GM19193 (cell line): ENCODE measurements at regions not wholly inside any gene's neighbourhood (a gene's known extent, or its start where the extent isn't known, plus 50 kb on each side); places are given as distances from the start of the nearest gene placed in this dataset.

ENCODE experiments used
- POLR2A ChIP-seq: IDR thresholded peaks from 4 replicates; pipeline ENCODE4 v1.6.1; 2011; ENCODE audit not compliant: insufficient read depth, insufficient read length; ENCODE audit errors: extremely low read depth

- no peak for TF ChIP-seq POLR2A
Observed at GRCh38 chr5:164220522-164220921, 715.1 kb downstream of the MAT2B start.

- TF ChIP-seq POLR2A: no peak
Observed at GRCh38 chr5:164224236-164224635, 718.8 kb downstream of the MAT2B start.

GRCh38 chr5:164224772-164225171, 719.4 kb downstream of the MAT2B start:
- TF ChIP-seq POLR2A: no peak

- no peak for TF ChIP-seq POLR2A
Observed at GRCh38 chr5:164230341-164230740, 724.9 kb downstream of the MAT2B start.

- TF ChIP-seq POLR2A: no peak
Observed at GRCh38 chr5:164233791-164234190, 728.4 kb downstream of the MAT2B start.

GRCh38 chr5:164234321-164234720, 728.9 kb downstream of the MAT2B start:
- TF ChIP-seq POLR2A: no peak

- no peak for TF ChIP-seq POLR2A
Observed at GRCh38 chr5:164235300-164235891, 730.0 kb downstream of the MAT2B start.

- TF ChIP-seq POLR2A: no peak
Observed at GRCh38 chr5:164237486-164237885, 732.1 kb downstream of the MAT2B start.

GRCh38 chr5:164253764-164254163, 748.3 kb downstream of the MAT2B start:
- TF ChIP-seq POLR2A: no peak

- no peak for TF ChIP-seq POLR2A
Observed at GRCh38 chr5:164255598-164256213, 750.3 kb downstream of the MAT2B start.

GRCh38 chr5:164256351-164256750, 750.9 kb downstream of the MAT2B start:
- no peak for TF ChIP-seq POLR2A

GRCh38 chr5:164256954-164257353, 751.5 kb downstream of the MAT2B start:
- TF ChIP-seq POLR2A: no peak

GRCh38 chr5:164265566-164265965, 760.1 kb downstream of the MAT2B start:
- no peak for TF ChIP-seq POLR2A

- TF ChIP-seq POLR2A: no peak
Observed at GRCh38 chr5:164266571-164266970, 761.2 kb downstream of the MAT2B start.

GRCh38 chr5:164277720-164278119, 772.3 kb downstream of the MAT2B start:
- no peak for TF ChIP-seq POLR2A

- no peak for TF ChIP-seq POLR2A
Observed at GRCh38 chr5:164289526-164289925, 784.1 kb downstream of the MAT2B start.

- TF ChIP-seq POLR2A: no peak
Observed at GRCh38 chr5:164296603-164297080, 791.2 kb downstream of the MAT2B start.

GRCh38 chr5:164298165-164298564, 792.7 kb downstream of the MAT2B start:
- TF ChIP-seq POLR2A: no peak

GRCh38 chr5:164300295-164300694, 794.9 kb downstream of the MAT2B start:
- TF ChIP-seq POLR2A: no peak
